Osteoblast (primary cell): ENCODE measurements at regions not wholly inside any gene's neighbourhood (a gene's known extent, or its start where the extent isn't known, plus 50 kb on each side); places are given as distances from the start of the nearest gene placed in this dataset.

Experiments used
- DNase-seq: peaks from one replicate; pipeline ENCODE4 v3.0.0; 2011; ENCODE audit warnings: low spot score, mixed read lengths; ENCODE audit not compliant: insufficient read length; ENCODE audit errors: missing footprints
- H2AFZ ChIP-seq: 2 replicates; pipeline ENCODE4 v1.6.0; 2011; ENCODE audit warnings: mild to moderate bottlenecking, low read length
- H3K27ac ChIP-seq: 2 replicates; pipeline ENCODE4 v1.5.1; 2011; ENCODE audit warnings: mild to moderate bottlenecking, low read depth, low read length, moderate library complexity
- H3K27me3 ChIP-seq: 2 replicates; pipeline ENCODE4 v1.6.0; 2012; ENCODE audit warnings: mild to moderate bottlenecking, control low read depth, inconsistent platforms, low read length, moderate library complexity; ENCODE audit not compliant: insufficient read depth
- H3K36me3 ChIP-seq: 2 replicates; pipeline ENCODE4 v1.5.1; 2011; ENCODE audit warnings: mild to moderate bottlenecking, low read length, control low read depth, moderate library complexity; ENCODE audit not compliant: insufficient read depth
- H3K4me1 ChIP-seq: 2 replicates; pipeline ENCODE4 v1.5.1; 2011; ENCODE audit warnings: mild to moderate bottlenecking, low read length, control low read depth, moderate library complexity; ENCODE audit not compliant: insufficient read depth
- H3K4me2 ChIP-seq: 2 replicates; pipeline ENCODE4 v1.6.0; 2011; ENCODE audit warnings: mild to moderate bottlenecking, low read length; ENCODE audit not compliant: insufficient read depth
- H3K4me3 ChIP-seq: fragments of 200-600 bp; sonication (generic); 3 replicates; pipeline ENCODE4 v1.5.1; 2012; ENCODE audit warnings: mild to moderate bottlenecking, low read length, inconsistent platforms; ENCODE audit not compliant: insufficient read depth
- H3K79me2 ChIP-seq: 2 replicates; pipeline ENCODE4 v1.6.0; 2012; ENCODE audit warnings: mild to moderate bottlenecking, low read length, control low read depth, inconsistent platforms; ENCODE audit not compliant: insufficient read depth
- H3K9me3 ChIP-seq: 2 replicates; pipeline ENCODE4 v1.5.1; 2011; ENCODE audit warnings: low read depth, low read length, control low read depth
- H4K20me1 ChIP-seq: 2 replicates; pipeline ENCODE4 v1.6.0; 2012; ENCODE audit warnings: mild to moderate bottlenecking, low read length, control low read depth; ENCODE audit not compliant: insufficient read depth
- CTCF ChIP-seq: IDR thresholded peaks from 2 replicates; pipeline ENCODE4 v1.5.1; 2011; ENCODE audit warnings: mild to moderate bottlenecking, low read depth, low read length, moderate library complexity; ENCODE audit errors: extremely low read depth

- H2AFZ ChIP-seq, result no peak overlapping the region
- H3K79me2 ChIP-seq, result no peaks in the 10 kb centered on the region
- H3K27me3 ChIP-seq, result no peaks in the 10 kb centered on the region
- no peaks in the 10 kb centered on the region for H3K4me1 ChIP-seq
- H4K20me1 ChIP-seq, result no peaks in the 10 kb centered on the region
- H3K27ac ChIP-seq, result no peak overlapping the region
- no peak for TF ChIP-seq CTCF
- no peaks in the 10 kb centered on the region for H3K9me3 ChIP-seq
- H3K4me2 ChIP-seq, result no peak overlapping the region
- no peaks in the 10 kb centered on the region for H3K36me3 ChIP-seq
- no peak for DNase-seq
- H3K4me3 ChIP-seq, result no peak overlapping the region
Observed at GRCh38 chr2:144681389-144681788, 161.5 kb upstream of the ZEB2 start.

GRCh38 chr2:144679942-144680341 lies 160.0 kb upstream of the ZEB2 start:
- Histone ChIP-seq H3K27me3 (no peaks in the 10 kb centered on the region), H3K79me2 (no peaks in the 10 kb centered on the region), H3K27ac (no peak overlapping the region), H3K9me3 (no peaks in the 10 kb centered on the region), H3K4me3 (no peak overlapping the region), H3K36me3 (no peaks in the 10 kb centered on the region), H4K20me1 (no peaks in the 10 kb centered on the region), H3K4me1 (no peaks in the 10 kb centered on the region), H2AFZ (no peak overlapping the region), H3K4me2 (no peak overlapping the region)
- no peak for DNase-seq
- no peak for TF ChIP-seq CTCF

DNA sequence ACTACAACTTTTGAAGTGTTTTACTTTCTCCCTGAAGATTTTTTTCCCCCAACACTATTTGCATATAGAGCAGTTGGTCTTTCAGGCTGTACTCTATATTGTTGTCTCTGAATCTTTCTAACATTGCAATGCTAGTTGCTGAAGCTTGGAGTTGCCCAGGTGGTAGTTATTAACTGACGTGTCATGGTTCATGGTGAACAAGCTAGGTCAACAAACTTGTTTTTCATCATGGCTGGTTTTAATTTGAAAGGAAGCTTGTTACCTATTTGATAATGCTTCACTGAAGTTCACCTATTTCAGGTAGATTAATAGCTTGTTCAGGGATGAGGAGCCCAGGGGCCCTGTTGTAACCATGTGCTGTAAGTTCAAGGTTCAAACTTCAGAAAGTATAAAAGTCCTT lies 158.8 kb upstream of the ZEB2 start:
- Histone ChIP-seq H3K27me3 (no peaks in the 10 kb centered on the region), H3K79me2 (no peaks in the 10 kb centered on the region), H3K4me2 (no peak overlapping the region), H3K4me3 (no peak overlapping the region), H2AFZ (no peak overlapping the region), H3K4me1 (no peaks in the 10 kb centered on the region), H4K20me1 (no peaks in the 10 kb centered on the region), H3K9me3 (no peaks in the 10 kb centered on the region), H3K27ac (no peak overlapping the region), H3K36me3 (no peaks in the 10 kb centered on the region)
- DNase-seq, result no peak
- no peak for TF ChIP-seq CTCF

DNA sequence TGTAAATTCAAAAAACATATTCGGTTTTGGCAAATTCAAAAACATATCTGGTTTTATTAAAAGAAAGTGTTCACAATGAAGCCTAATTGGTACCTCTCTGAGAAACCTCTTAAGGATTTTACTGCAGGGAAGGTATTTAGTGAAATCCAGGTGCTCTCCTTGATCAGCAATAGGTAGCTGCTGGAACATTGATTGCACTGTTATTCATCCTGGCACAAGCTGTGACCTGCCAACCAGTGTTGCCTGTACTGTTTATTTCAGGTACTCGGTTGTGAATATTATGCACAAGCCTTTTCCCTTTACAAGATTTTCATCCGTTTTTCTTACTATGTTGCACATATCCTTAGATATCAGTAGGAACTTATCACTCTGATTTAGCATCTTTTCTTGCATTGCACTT lies 155.8 kb upstream of the ZEB2 start:
- H2AFZ ChIP-seq, result no peak overlapping the region
- H3K27me3 ChIP-seq, result no peaks in the 10 kb centered on the region
- H3K79me2 ChIP-seq, result no peaks in the 10 kb centered on the region
- H3K4me2 ChIP-seq, result no peak overlapping the region
- no peaks in the 10 kb centered on the region for H3K36me3 ChIP-seq
- no peak for TF ChIP-seq CTCF
- H4K20me1 ChIP-seq, result no peaks in the 10 kb centered on the region
- H3K4me1 ChIP-seq, result no peaks in the 10 kb centered on the region
- DNase-seq, result no peak
- no peak overlapping the region for H3K27ac ChIP-seq
- no peaks in the 10 kb centered on the region for H3K9me3 ChIP-seq
- H3K4me3 ChIP-seq, result no peak overlapping the region
